Upper lobe of right lung (tissue), 1 donor: ENCODE measurements at regions not wholly inside any gene's neighbourhood (a gene's known extent, or its start where the extent isn't known, plus 50 kb on each side); places are given as distances from the start of the nearest gene placed in this dataset.
A peak's percentile ranks its signal among the peaks of the same experiment; 100 is the strongest.

Source experiments
- ATAC-seq: fragments of 200-7000 bp; cut with Tn5 transposase; one replicate; pipeline ENCODE4 v1.9.1; 2020; ENCODE audit warnings: mild to moderate bottlenecking, moderate library complexity
- DNase-seq: peaks from one replicate; pipeline ENCODE4 v3.0.0-alpha.2; 2020
- H3K27ac ChIP-seq: fragments of 200-600 bp; one replicate; pipeline ENCODE4 v1.8.0; 2022
- H3K27me3 ChIP-seq: fragments of 200-600 bp; one replicate; pipeline ENCODE4 v1.8.0; 2022; ENCODE audit warnings: mild to moderate bottlenecking
- H3K36me3 ChIP-seq: fragments of 200-600 bp; one replicate; pipeline ENCODE4 v1.8.0; 2022
- H3K4me1 ChIP-seq: fragments of 200-600 bp; one replicate; pipeline ENCODE4 v1.8.0; 2022
- H3K4me3 ChIP-seq: fragments of 200-600 bp; one replicate; pipeline ENCODE4 v1.8.0; 2022; ENCODE audit warnings: mild to moderate bottlenecking
- H3K9me3 ChIP-seq: fragments of 200-600 bp; one replicate; pipeline ENCODE4 v1.8.0; 2022
- CTCF ChIP-seq: fragments of 200-600 bp; IDR thresholded peaks from one replicate; pipeline ENCODE4 v1.8.0; 2022; ENCODE audit warnings: antibody characterized with exemption
- intact Hi-C: fragments of 100-400 bp; cut with DNase I; formaldehyde crosslinking; loops from one replicate; pipeline ENCODE4 v1.11.0; 2022
- donor health status: DM: no; HTN: yes; CAD: no; lungs with severe emphysema.

GRCh38 chr9:88784960-88785359 is 206.3 kb upstream of the S1PR3 start:
- ATAC-seq (no peak), DNase-seq (no peak)
- no peak for TF ChIP-seq CTCF
- H3K9me3 ChIP-seq = no peaks in the 10 kb centered on the region
- no peaks in the 10 kb centered on the region for H3K27me3 ChIP-seq
- no peak overlapping the region for H3K4me3 ChIP-seq
- intact Hi-C loops = no loop called here
- no peaks in the 10 kb centered on the region for H3K36me3 ChIP-seq
- H3K27ac ChIP-seq = no peak overlapping the region
- H3K4me1 ChIP-seq = no peaks in the 10 kb centered on the region

GRCh38 chr9:88786291-88787079 is 204.8 kb upstream of the S1PR3 start:
- Histone ChIP-seq H3K4me3 (no peak overlapping the region), H3K9me3 (no peaks in the 10 kb centered on the region), H3K27ac (no peak overlapping the region), H3K27me3 (no peaks in the 10 kb centered on the region), H3K4me1 (no peaks in the 10 kb centered on the region), H3K36me3 (no peaks in the 10 kb centered on the region)
- TF ChIP-seq CTCF = no peak
- no peak for DNase-seq
- intact Hi-C loops = no loop called here
- no peak for ATAC-seq

GRCh38 chr9:88789785-88790184 is 201.5 kb upstream of the S1PR3 start:
- no peak for ATAC-seq
- intact Hi-C loops = no loop called here

GRCh38 chr9:88791105-88791805 is 200.0 kb upstream of the S1PR3 start:
- Histone ChIP-seq H3K4me3 (no peak overlapping the region), H3K27ac (no peak overlapping the region)
- peak; percentile 48 for ATAC-seq

More at GRCh38 chr9:88789785-88790184, 201.5 kb upstream of the S1PR3 start:
- Histone ChIP-seq H3K27ac (no peak overlapping the region), H3K36me3 (no peaks in the 10 kb centered on the region), H3K27me3 (no peaks in the 10 kb centered on the region), H3K4me3 (no peak overlapping the region), H3K4me1 (no peaks in the 10 kb centered on the region), H3K9me3 (no peaks in the 10 kb centered on the region)
- DNase-seq = no peak
- TF ChIP-seq CTCF = no peak

GRCh38 chr9:88792502-88792901 is 198.8 kb upstream of the S1PR3 start:
- intact Hi-C loops = no loop called here
- ATAC-seq = no peak
- no peaks in the 10 kb centered on the region for H3K9me3 ChIP-seq
- no peak overlapping the region for H3K27ac ChIP-seq
- no peaks in the 10 kb centered on the region for H3K27me3 ChIP-seq
- H3K4me3 ChIP-seq = no peak overlapping the region
- H3K36me3 ChIP-seq = no peaks in the 10 kb centered on the region
- no peak for TF ChIP-seq CTCF
- H3K4me1 ChIP-seq = no peaks in the 10 kb centered on the region
- no peak for DNase-seq

More at GRCh38 chr9:88791105-88791805, 200.0 kb upstream of the S1PR3 start:
- Histone ChIP-seq H3K4me1 (no peaks in the 10 kb centered on the region), H3K9me3 (no peaks in the 10 kb centered on the region), H3K27me3 (no peaks in the 10 kb centered on the region), H3K36me3 (no peaks in the 10 kb centered on the region)
- intact Hi-C loops = no loop called here
- no peak for TF ChIP-seq CTCF
- DNase-seq = no peak
